Activated CD4-positive, alpha-beta T cell treated with anti-CD3 and anti-CD28 coated beads for 36 hours (primary cell): ENCODE measurements at regions not wholly inside any gene's neighbourhood (a gene's known extent, or its start where the extent isn't known, plus 50 kb on each side); places are given as distances from the start of the nearest gene placed in this dataset.
"Not testable (repeated sequence)": the region's sequence is repeated elsewhere in the genome, so short reads cannot be mapped to it uniquely, and the experiment has no call there.

Experiments used
- ATAC-seq: fragments of 200-7000 bp; cut with Tn5 transposase; one replicate; pipeline ENCODE4 v1.10.0; 2021; ENCODE audit warnings: mild to moderate bottlenecking, moderate library complexity
- CTCF ChIA-PET: fragments of 350-600 bp; sonication (Branson Sonifier 250); formaldehyde crosslinking; loops from one replicate; lab custom pipeline; 2021; ENCODE audit warnings: antibody characterized with exemption; lab: Charles Lee
- POLR2A ChIA-PET: fragments of 350-600 bp; sonication (Branson Sonifier 250); formaldehyde crosslinking; loops from one replicate; lab custom pipeline; 2021; ENCODE audit warnings: antibody characterized with exemption, inconsistent platforms; lab: Charles Lee
- DNase-seq: peaks from one replicate; pipeline ENCODE4 v3.0.0-alpha.2; 2020
- H3K27ac Mint-ChIP-seq: one replicate; pipeline ENCODE4 v1.8.0; 2021; ENCODE audit warnings: mixed read lengths
- H3K27me3 Mint-ChIP-seq: one replicate; pipeline ENCODE4 v1.8.0; 2021; ENCODE audit warnings: mixed read lengths
- H3K36me3 Mint-ChIP-seq: one replicate; pipeline ENCODE4 v1.8.0; 2021; ENCODE audit warnings: low read depth, mixed read lengths
- H3K4me1 Mint-ChIP-seq: one replicate; pipeline ENCODE4 v1.8.0; 2021; ENCODE audit warnings: mixed read lengths
- H3K4me3 Mint-ChIP-seq: one replicate; pipeline ENCODE4 v1.8.0; 2021; ENCODE audit warnings: mild to moderate bottlenecking, moderate library complexity, mixed read lengths
- H3K9me3 Mint-ChIP-seq: one replicate; pipeline ENCODE4 v1.8.0; 2021; ENCODE audit warnings: low read depth, mixed read lengths
- intact Hi-C, 2 experiments: fragments of 100-400 bp; cut with DNase I in 1 of 2; cut with micrococcal nuclease in 1 of 2; formaldehyde crosslinking; loops; one replicate each; pipeline versions ENCODE4 v1.14.2 to v1.15.1; 2022 to 2024; cut with DNase I, micrococcal nuclease

GRCh38 chr2:45114221-45114955, 105.1 kb upstream of the SIX2 start:
- CTCF ChIA-PET, result interaction anchor here (0.9 kb wide), 1 partner anchor 19 kb away, joined by 3 read pairs; no protein-coding TSS in a partner anchor

GRCh38 chr2:45112750-45113149, 103.5 kb upstream of the SIX2 start:
- no peak overlapping the region for H3K4me3 Mint-ChIP-seq
- no peak overlapping the region for H3K27ac Mint-ChIP-seq
- POLR2A ChIA-PET, result no interaction called here
- CTCF ChIA-PET, result no interaction called here
- intact Hi-C loops, result no loop called here
- no peak for ATAC-seq
- peaks cover 2% of the 10 kb centered on the region for H3K27me3 Mint-ChIP-seq
- H3K4me1 Mint-ChIP-seq, result no peaks in the 10 kb centered on the region
- no peaks in the 10 kb centered on the region for H3K9me3 Mint-ChIP-seq
- H3K36me3 Mint-ChIP-seq, result no peaks in the 10 kb centered on the region
- DNase-seq, result no peak

More at GRCh38 chr2:45114221-45114955, 105.1 kb upstream of the SIX2 start:
- POLR2A ChIA-PET, result no interaction called here
- Mint-ChIP-seq H3K9me3 (no peaks in the 10 kb centered on the region), H3K27ac (no peak overlapping the region), H3K36me3 (no peaks in the 10 kb centered on the region), H3K4me1 (no peaks in the 10 kb centered on the region), H3K27me3 (peaks cover 2% of the 10 kb centered on the region), H3K4me3 (no peak overlapping the region)
- ATAC-seq, result no peak
- no peak for DNase-seq
- intact Hi-C loops, result no loop called here

GRCh38 chr2:45105050-45105582, 95.9 kb upstream of the SIX2 start:
- Mint-ChIP-seq H3K9me3 (no peaks in the 10 kb centered on the region), H3K27me3 (peaks cover 17% of the 10 kb centered on the region), H3K4me3 (no peak overlapping the region), H3K36me3 (no peaks in the 10 kb centered on the region), H3K4me1 (peaks cover 3% of the 10 kb centered on the region), H3K27ac (no peak overlapping the region)
- ChIA-PET CTCF (interaction anchor here (0.6 kb wide), 1 partner anchor 14 kb away, joined by 3 read pairs; no protein-coding TSS in a partner anchor), POLR2A (no interaction called here)
- ATAC-seq, result no peak
- DNase-seq, result no peak
- intact Hi-C loops, result no loop called here

GRCh38 chr2:45104429-45104828, 95.2 kb upstream of the SIX2 start:
- ChIA-PET CTCF (no interaction called here), POLR2A (no interaction called here)
- H3K4me1 Mint-ChIP-seq, result peaks cover 3% of the 10 kb centered on the region
- peaks cover 19% of the 10 kb centered on the region for H3K27me3 Mint-ChIP-seq
- no peak overlapping the region for H3K27ac Mint-ChIP-seq
- intact Hi-C loops, result no loop called here
- H3K9me3 Mint-ChIP-seq, result no peaks in the 10 kb centered on the region
- ATAC-seq (no peak), DNase-seq (no peak)
- no peak overlapping the region for H3K4me3 Mint-ChIP-seq
- H3K36me3 Mint-ChIP-seq, result no peaks in the 10 kb centered on the region

GRCh38 chr2:45103351-45104345, 94.4 kb upstream of the SIX2 start:
- intact Hi-C loops, result no loop called here
- DNase-seq (no peak), ATAC-seq (no peak)
- Mint-ChIP-seq H3K27me3 (peaks cover 19% of the 10 kb centered on the region), H3K9me3 (no peaks in the 10 kb centered on the region), H3K4me1 (peaks cover 3% of the 10 kb centered on the region), H3K4me3 (no peak overlapping the region), H3K27ac (no peak overlapping the region), H3K36me3 (no peaks in the 10 kb centered on the region)
- POLR2A ChIA-PET, result no interaction called here
- CTCF ChIA-PET, result interaction anchor here (1.0 kb wide), 1 partner anchor 22 kb away, joined by 3 read pairs; no protein-coding TSS in a partner anchor

GRCh38 chr2:45102579-45103117, 93.4 kb upstream of the SIX2 start:
- peaks cover 3% of the 10 kb centered on the region for H3K4me1 Mint-ChIP-seq
- no peak for DNase-seq
- H3K27me3 Mint-ChIP-seq, result peaks cover 19% of the 10 kb centered on the region
- intact Hi-C loops, result no loop called here
- ATAC-seq, result no peak
- no peaks in the 10 kb centered on the region for H3K36me3 Mint-ChIP-seq
- ChIA-PET POLR2A (no interaction called here), CTCF (interaction anchor here (1.0 kb wide), 1 partner anchor 23 kb away, joined by 3 read pairs; no protein-coding TSS in a partner anchor)
- no peak overlapping the region for H3K27ac Mint-ChIP-seq
- H3K9me3 Mint-ChIP-seq, result no peaks in the 10 kb centered on the region
- no peak overlapping the region for H3K4me3 Mint-ChIP-seq

- ChIA-PET CTCF (no interaction called here), POLR2A (no interaction called here)
- Mint-ChIP-seq H3K36me3 (no peaks in the 10 kb centered on the region), H3K27me3 (peaks cover 17% of the 10 kb centered on the region), H3K27ac (no peak overlapping the region), H3K9me3 (no peaks in the 10 kb centered on the region), H3K4me1 (peaks cover 3% of the 10 kb centered on the region), H3K4me3 (no peak overlapping the region)
- no peak for ATAC-seq
- DNase-seq, result no peak
- intact Hi-C loops, result no loop called here
Observed at GRCh38 chr2:45102141-45102540, 92.9 kb upstream of the SIX2 start.

- no peak for DNase-seq
- intact Hi-C loops, result no loop called here
- H3K4me3 Mint-ChIP-seq, result no peak overlapping the region
- ChIA-PET CTCF (no interaction called here), POLR2A (no interaction called here)
- no peaks in the 10 kb centered on the region for H3K36me3 Mint-ChIP-seq
- peaks cover 12% of the 10 kb centered on the region for H3K27me3 Mint-ChIP-seq
- H3K27ac Mint-ChIP-seq, result no peak overlapping the region
- no peaks in the 10 kb centered on the region for H3K9me3 Mint-ChIP-seq
- no peak for ATAC-seq
- H3K4me1 Mint-ChIP-seq, result no peaks in the 10 kb centered on the region
Observed at GRCh38 chr2:45096996-45097395, 87.7 kb upstream of the SIX2 start.

GRCh38 chr2:45096038-45096437, 86.8 kb upstream of the SIX2 start:
- CTCF ChIA-PET, result interaction anchor here (0.6 to 1.6 kb wide), 2 partner anchors 18 to 104 kb away, joined by 3 to 5 read pairs; no protein-coding TSS in a partner anchor
- H3K36me3 Mint-ChIP-seq, H3K4me1 Mint-ChIP-seq, H3K4me3 Mint-ChIP-seq, DNase-seq, POLR2A ChIA-PET, H3K9me3 Mint-ChIP-seq, ATAC-seq, intact Hi-C loops, H3K27ac Mint-ChIP-seq: not testable (repeated sequence)
- H3K27me3 Mint-ChIP-seq, result peaks cover 12% of the 10 kb centered on the region

- no peak overlapping the region for H3K27ac Mint-ChIP-seq
- no peaks in the 10 kb centered on the region for H3K4me1 Mint-ChIP-seq
- no peak for ATAC-seq
- CTCF ChIA-PET, result no interaction called here
- peaks cover 10% of the 10 kb centered on the region for H3K27me3 Mint-ChIP-seq
- no peak for DNase-seq
- no peak overlapping the region for H3K4me3 Mint-ChIP-seq
- POLR2A ChIA-PET, result interaction anchor here (0.8 kb wide), 1 partner anchor 11 kb away, joined by 3 read pairs; no protein-coding TSS in a partner anchor
- intact Hi-C loops, result no loop called here
- no peaks in the 10 kb centered on the region for H3K36me3 Mint-ChIP-seq
- H3K9me3 Mint-ChIP-seq, result no peaks in the 10 kb centered on the region
Observed at GRCh38 chr2:45093663-45094062, 84.4 kb upstream of the SIX2 start.

- Mint-ChIP-seq H3K4me1 (no peaks in the 10 kb centered on the region), H3K36me3 (no peaks in the 10 kb centered on the region), H3K9me3 (no peaks in the 10 kb centered on the region), H3K27me3 (peaks cover 10% of the 10 kb centered on the region), H3K4me3 (no peak overlapping the region), H3K27ac (no peak overlapping the region)
- ChIA-PET POLR2A (no interaction called here), CTCF (interaction anchor here (0.7 kb wide), 1 partner anchor 180 kb away, joined by 4 read pairs; no protein-coding TSS in a partner anchor)
- ATAC-seq (no peak), DNase-seq (no peak)
- intact Hi-C loops, result no loop called here
Observed at GRCh38 chr2:45093181-45093580, 83.9 kb upstream of the SIX2 start.
